MM.1S (cell line): ENCODE measurements at regions not wholly inside any gene's neighbourhood (a gene's known extent, or its start where the extent isn't known, plus 50 kb on each side); places are given as distances from the start of the nearest gene placed in this dataset.

Source experiments
- EZH2phosphoT487 ChIP-seq: fragments of 300-600 bp; sonication (generic); IDR thresholded peaks from 2 replicates; pipeline ENCODE4 v1.6.1; 2018; ENCODE audit warnings: antibody characterized with exemption, low read length
- TF ChIP-seq, protein P1 (sequence below): fragments of 300-600 bp; sonication (generic); IDR thresholded peaks from 2 replicates; pipeline ENCODE4 v1.5.1; 2016; ENCODE audit warnings: antibody characterized with exemption, low read length, mixed read lengths

DNA sequence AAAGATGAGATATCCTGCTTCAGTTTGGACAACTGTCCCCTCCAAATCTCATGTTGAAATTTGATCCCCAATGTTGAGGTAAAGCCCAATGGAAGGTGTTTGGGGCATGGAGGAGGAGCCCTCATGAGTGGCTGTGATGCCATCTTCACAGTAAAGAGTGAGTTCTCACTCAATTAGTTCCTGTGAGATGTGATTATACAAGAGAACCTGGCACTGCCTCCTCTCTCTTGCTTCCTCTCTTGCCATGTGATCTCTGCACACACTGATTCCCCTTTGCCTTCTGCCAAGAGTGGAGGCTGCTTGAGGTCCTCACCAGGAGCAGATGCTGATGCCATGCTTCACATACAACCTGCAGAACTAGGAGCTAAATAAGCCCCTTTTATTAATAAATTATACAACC is 86.9 kb downstream of the HSPH1 start:
- TF ChIP-seq, protein P1, sequence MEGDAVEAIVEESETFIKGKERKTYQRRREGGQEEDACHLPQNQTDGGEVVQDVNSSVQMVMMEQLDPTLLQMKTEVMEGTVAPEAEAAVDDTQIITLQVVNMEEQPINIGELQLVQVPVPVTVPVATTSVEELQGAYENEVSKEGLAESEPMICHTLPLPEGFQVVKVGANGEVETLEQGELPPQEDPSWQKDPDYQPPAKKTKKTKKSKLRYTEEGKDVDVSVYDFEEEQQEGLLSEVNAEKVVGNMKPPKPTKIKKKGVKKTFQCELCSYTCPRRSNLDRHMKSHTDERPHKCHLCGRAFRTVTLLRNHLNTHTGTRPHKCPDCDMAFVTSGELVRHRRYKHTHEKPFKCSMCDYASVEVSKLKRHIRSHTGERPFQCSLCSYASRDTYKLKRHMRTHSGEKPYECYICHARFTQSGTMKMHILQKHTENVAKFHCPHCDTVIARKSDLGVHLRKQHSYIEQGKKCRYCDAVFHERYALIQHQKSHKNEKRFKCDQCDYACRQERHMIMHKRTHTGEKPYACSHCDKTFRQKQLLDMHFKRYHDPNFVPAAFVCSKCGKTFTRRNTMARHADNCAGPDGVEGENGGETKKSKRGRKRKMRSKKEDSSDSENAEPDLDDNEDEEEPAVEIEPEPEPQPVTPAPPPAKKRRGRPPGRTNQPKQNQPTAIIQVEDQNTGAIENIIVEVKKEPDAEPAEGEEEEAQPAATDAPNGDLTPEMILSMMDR: no peak
- TF ChIP-seq EZH2phosphoT487: no peak
